Activated CD4-positive, alpha-beta T cell treated with anti-CD3 and anti-CD28 coated beads for 48 hours (primary cell): ENCODE measurements at regions not wholly inside any gene's neighbourhood (a gene's known extent, or its start where the extent isn't known, plus 50 kb on each side); places are given as distances from the start of the nearest gene placed in this dataset.

Experiments used
- DNase-seq: peaks from one replicate; pipeline ENCODE4 v3.0.0-alpha.2; 2020

DNA sequence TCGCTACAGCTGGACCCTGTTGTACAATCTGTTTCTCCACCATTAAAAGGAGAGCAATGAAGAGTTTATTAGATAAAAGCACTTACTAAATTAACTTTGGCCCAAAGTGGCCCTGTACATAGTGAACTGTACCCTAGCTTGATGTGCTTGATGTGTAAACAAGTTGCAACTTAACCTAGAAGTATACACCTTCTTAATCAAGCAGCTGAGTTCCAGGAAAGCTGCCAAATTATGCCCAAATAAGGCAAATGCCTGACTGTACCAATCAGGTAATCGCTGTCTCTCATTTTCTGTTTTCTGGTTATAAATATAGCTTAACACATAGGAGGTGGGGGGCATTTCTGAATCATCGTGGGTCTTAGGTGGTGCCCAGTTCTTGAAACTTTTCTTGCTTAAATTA lies 704.8 kb upstream of the CBLB start:
- no peak for DNase-seq

DNA sequence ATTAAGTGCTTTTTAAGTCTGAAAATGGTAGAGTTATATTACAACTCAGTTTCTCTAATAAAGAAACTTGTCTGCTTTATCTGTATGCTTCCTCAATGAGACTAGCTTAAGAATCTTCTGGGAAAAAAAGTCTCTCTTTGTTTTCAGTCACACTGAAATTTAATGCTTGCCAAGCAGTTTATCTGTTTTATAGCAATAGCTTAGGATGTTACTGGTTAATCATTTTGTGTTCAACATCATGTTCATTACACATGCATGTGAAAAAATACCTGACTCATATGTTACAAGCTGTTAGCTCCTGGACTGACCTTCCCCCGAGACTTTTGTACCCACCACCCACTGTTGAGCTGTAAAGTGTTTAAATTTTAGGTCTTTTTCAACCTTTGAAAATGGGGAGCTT lies 706.2 kb upstream of the CBLB start:
- DNase-seq = no peak

DNA sequence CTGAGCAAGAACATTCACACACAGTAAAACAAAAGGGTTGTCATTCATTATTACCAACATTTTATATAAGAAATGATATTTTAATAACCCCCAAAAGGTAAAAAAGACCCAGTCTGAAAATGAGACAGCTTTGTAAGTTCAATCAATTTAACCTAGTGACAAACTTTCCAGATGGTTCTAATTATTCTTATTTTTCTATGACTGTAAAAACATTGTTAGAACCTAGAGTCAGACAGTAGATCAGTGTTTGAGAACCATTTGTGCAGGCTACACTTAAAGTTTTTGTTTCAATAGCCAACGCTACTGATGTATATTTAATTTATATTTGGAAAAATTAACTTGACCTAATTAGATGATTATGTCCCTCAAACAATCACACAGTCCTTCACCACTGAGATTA lies 708.4 kb upstream of the CBLB start:
- DNase-seq = no peak

DNA sequence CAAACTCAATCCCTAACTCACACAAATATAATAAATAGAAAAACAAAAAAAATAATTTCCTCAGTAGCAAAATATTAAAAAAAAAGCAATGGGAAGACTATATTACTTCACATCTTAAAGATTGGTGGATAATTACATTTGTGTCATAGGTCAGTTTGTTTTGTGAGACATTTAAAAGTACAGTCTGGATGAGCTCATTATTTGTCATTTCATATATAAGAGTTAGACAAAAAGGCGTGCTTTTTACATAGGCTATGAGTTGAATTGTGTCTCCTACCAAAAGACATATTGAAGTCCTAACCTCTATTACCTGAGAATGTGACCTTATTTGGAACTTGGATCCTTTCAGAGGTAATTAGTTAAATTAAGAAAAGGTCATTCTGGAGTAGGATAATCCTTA lies 710.1 kb upstream of the CBLB start:
- DNase-seq = no peak

DNA sequence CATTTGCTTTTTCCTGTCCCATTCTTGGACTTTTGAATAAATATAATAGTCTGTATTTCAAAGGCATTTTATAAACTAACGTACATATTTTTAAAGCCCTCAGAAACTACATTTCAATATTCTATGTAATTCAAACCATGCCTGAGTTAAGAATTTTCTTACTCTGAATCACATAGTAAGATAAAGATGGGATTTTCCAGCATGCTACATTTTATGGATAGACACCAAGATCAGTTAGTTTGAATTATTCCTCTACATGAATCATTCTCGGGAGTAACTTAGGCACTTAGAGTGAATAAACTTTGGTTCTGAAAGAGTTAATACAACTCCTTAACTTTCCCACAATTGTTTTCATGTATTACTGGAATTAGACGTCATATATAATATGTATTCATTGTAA lies 713.3 kb upstream of the CBLB start:
- DNase-seq = no peak

DNA sequence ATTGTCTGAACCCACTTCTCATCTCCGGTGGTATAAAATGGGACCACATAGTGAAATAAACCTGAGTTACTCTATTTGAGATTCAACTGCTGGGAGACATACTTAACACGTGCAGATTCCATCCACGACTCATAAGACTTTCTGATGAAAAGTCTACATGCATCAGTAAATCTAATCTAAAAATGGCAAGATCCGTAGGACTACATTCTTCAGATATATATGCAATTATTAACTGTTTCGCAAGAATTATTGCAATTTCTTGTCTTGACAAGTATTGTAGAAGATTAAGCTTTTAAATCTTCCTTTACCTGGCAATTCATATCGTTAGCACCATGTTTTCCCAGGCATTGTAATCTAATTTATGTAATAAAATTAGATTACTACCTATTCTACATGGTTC lies 718.7 kb upstream of the CBLB start:
- no peak for DNase-seq

DNA sequence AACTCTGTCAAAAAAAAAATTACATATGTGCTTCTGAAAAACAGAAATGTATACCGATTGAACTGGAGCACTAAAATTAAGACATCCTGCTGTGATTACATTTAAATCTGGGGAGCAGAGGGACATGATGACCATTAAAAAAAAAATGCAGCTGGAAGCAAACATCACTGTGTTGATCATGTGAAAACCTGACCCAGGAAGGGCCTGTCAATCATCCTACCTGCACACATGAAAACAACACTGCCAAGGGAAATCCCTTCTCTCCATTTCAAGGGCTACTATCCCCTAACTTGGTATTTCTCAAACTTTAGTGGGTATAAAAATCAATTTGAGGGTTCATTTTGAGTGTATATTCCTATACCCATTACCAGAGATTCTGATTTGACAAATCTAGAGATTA lies 719.9 kb upstream of the CBLB start:
- DNase-seq = no peak

DNA sequence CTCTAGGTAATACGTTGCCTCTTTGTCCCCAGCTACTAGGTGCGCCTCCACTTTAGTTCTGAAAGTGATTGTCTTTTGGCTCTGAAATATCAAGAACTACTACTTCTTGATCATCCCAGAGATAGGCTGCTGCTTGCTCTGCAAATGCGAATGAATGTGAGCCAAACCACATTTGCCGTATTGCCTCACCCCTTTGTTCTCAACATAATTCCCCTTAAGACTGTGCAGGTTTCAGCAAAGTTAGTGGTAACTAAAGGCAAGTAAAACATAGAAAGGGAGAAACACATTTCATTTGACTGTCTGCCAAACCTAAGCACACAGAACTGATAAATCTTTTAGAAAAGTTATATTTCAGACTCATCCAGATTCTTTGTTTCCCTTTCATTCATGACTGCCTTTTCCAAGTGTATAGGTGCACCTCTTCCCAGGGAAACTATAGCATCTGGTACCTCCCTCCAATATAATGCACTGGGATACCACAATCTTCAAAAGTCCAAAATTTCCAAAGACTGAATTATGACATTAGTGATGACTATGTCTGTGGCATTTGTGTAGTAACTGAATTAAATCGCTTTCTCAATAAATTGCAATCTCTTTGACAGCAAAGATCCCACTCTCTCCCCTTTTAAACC lies 720.6 kb upstream of the CBLB start:
- DNase-seq = peak; percentile 23

DNA sequence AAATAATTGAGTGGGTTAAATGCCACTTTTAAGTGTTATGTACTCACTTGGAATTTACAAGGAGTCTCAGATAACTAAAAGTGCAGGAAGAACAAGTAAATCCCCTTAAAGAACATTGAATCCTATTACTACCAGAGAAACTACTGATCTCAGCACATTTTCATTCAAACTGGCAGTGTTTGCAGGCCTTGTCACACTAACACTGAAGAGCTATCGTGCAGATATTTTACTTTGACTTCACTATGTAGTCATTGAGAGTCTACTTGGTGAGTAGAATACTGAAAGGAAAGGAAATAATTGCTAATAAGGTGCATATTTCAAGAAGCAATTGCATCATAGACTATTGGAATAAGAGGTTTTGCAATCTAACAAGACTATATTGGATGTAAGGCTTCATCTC lies 721.4 kb upstream of the CBLB start:
- no peak for DNase-seq

DNA sequence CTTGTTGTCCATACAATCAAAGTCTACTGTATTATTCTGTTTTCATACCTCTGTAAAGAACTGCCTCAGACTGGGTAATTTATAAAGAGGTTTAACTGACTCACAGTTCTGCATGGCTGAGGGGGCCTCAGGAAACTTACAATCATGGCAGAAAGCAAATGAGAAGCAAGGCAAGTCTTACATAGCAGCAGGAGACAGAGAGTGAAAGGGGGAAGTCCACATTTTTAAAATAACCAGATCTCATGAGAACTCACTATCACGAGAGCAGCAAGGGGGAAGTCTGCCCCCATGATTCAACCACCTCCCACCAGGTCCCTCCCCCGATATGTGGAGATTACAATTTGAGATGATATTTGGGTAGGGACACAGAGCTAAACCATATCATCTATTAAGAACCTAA lies 724.6 kb upstream of the CBLB start:
- no peak for DNase-seq

DNA sequence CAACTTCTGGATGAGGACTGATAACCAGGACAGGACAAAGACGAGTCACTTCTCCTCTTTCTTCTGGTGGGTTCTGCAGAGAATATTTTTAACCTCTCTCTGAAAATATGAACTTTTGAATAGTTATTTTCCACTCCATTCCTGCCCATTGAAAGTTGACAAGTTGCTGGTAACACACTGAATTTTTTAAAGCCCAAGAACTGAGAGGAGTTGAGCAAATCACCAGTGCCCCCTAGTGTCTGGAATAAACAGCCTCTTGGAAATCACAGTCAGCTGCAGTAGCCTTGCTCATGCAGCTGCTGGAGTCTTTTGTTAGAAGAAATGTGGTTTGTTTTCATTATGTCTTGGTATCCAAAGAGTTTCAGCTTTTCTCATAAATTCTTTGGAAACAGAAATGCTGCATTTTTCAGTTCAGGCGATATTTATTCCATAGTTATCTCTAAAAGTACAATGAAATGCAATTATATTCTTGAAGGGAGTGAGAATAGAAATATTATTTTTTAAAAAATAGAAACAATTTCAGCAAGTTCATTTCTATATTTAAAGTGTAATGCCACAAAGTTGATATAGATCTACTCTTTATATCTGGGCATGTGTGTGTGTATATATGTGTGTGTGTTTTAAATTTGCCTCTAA lies 741.0 kb upstream of the CBLB start:
- DNase-seq = peak; percentile 78

DNA sequence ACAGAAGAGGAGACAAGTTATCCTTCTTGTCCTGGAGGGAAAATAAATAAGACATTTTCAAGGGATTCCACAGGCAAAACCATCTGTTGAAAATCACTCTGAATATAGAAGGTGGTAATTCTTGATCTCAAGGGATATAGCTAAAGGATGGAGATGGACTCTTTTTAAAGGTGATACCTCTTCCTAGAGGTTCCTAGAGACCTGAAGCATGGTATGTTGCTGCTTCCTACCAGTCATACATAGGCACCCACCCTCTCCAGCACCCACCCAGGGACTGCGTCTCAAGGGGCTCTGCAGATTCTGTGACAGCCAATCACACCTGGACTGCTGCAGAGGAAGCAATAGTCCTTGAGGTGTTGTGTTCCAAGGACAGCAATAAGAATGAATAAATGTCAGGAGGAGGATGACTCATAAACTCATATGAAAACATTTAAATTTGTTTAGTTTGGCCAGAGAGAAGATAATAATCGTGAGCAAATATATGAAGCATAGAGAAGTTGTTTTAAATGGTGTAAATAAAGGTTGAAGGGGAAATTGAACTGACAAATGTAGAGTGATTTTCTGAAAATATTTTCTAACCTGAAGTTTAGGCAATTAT lies 741.6 kb upstream of the CBLB start:
- no peak for DNase-seq

DNA sequence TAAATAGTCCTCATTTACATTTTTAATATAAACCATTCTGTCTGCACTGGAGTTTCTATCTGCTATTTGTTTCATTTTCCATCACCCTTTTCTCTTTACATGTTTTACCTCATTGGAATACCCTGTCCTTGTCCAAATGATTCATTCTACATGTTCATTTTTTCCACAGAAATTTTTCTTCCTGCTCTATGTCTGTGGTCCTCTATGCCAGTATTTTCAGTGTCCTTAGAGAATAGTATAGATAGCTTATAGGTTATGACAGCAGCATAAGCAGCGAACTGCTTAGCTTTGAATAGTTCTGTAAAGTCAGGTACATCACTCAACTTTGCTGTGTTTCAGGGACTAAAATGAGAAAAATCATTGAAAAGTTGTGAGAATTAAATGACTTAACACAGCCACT lies 742.3 kb upstream of the CBLB start:
- DNase-seq = no peak

DNA sequence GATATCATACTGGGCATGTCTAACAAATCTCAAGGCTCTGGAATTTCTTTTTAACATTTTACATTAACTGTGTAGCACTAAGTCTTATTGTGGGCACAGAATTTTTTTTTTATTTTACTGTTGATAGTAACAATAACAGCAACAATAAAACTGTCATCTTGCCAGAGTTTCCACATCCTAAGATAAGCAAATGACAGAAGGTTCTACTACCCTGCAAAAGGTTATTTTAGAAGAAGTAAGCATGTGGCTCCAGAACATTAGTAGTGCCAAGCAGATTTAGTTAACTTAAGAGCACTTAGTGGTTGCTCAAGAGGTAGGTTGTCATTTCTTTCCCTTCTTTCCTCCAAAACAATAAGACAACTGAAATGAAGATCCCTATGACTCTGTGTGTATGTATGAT lies 743.0 kb upstream of the CBLB start:
- no peak for DNase-seq

DNA sequence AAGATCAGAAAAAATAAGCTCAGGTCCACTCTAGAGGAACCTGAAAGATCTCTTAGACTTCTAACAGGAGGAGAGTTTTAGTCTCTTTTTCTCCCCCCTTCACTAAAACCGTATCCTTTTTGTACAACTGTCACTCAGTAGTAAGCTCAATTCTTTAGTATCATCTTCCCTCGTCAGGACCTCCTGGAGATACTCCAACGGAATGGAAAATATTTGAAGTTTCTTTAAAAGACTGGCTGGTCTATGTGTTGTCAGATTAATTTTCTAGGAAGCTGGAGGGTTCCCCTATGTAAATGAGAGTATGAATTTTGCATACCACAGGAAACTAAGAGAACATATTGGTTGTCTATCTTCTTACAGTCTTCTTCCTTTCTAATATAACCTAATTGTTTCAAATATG lies 747.7 kb upstream of the CBLB start:
- no peak for DNase-seq

DNA sequence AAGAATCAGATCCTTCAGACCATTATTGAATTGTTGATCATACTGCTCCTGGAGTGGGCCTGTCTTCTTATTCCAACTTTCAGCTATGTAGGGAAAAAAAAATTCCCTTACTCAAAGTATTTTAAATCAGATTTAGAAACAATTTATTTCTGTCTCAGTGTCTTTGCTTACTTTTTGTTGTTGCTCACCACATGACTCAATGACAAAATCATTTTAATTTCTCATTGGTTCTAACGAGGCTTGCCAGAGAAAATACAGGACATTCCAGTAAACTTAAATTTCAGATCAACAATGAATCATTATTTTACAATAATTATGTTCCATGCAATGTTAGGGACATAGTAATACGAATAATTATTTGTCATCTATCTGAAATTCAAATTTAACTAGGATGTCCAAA lies 748.5 kb upstream of the CBLB start:
- DNase-seq = no peak

DNA sequence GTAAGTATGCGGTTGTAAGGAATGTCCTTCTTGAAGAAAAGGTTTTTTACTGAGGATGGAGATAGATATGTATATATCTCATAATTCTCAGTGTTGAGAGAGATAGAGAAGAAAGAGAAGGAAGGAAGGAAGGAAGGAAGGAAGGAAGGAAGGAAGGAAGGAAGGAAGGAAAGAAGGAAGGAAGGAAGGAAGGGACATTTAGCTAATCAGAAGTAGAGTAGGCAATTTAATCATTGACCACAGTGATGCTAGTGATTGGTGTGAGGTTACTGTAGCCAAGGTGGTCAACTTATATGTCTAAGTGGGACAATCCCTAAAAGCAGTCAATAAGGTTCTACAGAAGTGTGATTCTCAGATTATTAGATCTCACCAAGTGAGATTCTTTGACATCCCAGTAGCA lies 751.8 kb upstream of the CBLB start:
- no peak for DNase-seq

DNA sequence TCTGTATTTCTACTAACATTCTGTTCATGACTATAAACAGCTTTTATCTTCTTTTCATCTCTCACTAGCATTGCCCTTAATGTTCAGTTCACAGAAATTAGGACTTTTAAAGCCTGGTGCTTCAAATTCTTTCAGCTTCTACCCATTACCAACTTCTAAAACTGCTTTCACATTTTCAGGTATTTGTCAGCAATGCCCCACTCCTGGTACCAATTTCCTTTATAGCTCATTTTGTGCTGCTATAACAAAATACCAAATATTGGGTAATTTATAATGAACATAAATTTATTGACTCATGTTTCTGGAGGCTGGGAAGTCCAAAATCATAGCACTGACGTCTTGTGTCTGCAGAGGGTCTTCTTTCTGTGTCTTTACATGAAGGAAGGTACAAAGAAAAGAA lies 753.1 kb upstream of the CCDC54 start:
- DNase-seq = no peak

DNA sequence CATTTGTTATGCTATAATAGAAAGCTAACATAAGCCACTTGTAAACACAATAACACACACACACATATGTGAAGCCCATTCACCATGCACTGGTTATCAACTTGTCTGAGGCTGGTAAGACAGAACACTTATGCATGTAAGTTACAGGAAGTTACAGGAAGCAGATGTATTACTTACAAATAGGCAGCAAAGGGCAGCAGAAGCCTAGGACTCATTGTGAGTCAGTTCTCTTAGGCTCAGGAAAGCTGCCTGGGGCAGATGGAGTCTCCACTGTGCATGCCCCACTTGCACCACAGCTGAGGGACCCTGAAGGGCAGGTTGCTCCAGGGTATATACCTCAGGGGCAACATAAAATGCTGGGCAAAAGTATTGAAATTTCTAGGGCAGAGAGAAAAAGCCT lies 748.8 kb upstream of the CCDC54 start:
- DNase-seq = no peak

DNA sequence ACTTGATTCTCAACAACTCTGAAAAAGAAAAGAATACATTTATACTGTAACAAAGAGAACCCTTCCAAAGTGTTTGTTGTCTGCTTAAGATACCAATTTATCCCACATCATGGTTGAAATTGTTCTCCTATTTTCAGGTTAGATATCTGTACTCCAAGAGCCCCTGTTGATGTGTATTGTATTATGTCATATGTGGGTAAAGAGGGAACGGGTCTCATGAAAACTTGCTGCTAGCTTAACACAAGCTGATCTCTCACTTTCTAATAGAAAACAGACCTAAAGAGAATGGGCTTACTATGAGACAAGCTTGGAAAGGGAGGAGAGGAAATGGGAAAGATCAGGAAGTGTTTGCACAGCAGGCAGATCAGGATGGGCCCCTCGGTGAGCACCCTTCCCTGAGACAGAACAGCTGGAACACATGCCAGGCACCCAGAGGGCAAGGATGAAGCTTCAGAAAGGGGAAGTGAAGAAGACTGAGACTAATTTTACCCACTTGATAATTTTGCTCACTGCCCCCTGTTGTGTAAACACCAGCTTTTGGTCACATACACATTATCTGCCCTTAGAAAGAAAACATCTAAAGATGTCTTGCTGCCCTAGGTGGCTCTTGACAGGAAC lies 747.9 kb upstream of the CCDC54 start:
- DNase-seq = no peak

DNA sequence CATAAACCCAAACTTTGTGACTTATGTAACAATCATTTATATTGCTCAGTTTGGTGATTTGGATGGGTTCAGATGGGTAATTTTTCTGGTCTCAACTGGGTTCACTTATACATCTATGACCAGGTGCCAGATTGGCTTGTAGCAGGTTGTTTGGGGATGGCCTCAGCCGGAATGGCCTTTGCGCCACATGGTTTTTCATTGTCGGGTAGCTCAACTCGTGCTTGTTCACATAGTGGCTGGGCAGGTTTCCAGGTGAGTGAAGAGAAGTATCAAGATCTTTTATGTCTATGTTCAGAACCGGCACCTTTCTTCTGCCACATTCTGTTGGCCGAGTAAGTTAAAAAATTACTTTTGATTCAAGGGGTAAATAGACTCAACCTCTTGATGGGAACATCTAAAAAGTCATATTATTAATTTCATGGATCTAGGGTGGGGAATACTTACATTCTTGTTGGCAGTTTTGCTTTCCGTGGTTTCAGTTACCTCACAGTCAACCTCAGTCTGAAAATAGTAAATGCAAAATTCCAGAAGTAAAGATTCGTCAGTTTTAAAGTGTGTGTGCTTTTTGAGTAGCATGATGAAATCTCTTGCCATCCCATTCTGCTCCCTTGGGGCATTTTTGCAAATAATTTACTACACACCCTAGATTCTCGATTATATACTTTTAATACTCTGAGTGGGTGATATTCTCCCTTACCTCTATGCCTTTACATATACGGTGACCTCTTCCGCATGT lies 745.7 kb upstream of the CCDC54 start:
- DNase-seq = no peak

DNA sequence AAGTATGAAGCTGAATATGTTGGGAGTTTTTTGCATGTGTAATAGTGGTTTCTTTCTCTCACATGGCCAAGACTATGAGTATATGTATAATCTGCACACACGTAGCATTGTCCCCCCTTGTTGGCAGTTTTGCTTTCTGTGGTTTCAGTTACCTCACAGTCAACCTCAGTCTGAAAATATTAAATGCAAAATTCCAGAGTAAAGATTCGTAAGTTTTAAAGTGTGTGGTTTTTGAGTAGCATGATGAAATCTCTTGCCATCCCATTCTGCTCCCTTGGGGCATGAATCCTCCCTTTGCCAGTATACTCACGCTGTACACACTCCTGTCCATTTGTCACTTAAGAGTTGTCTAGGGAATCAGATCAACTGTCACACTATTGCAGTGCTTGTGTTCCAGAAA lies 742.0 kb upstream of the CCDC54 start:
- DNase-seq = no peak

DNA sequence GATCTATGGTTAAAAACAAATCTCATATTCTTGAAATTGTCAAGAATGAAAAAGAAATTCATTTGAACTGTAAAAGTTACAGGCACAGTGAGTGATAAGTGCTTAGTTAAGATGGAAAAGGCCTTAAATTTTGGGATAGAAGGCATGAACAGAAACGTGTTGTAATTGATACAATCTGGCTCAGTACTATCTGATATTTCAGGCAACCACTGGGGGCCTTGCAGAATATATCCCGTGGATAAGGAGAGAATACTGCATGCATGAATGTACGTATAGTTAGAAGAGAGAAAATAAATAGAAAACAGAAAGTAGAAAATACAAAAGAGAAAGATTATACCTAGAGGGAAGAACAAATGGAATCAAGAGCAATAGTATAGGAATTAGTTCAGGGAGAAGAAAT lies 741.4 kb upstream of the CCDC54 start:
- DNase-seq = no peak

DNA sequence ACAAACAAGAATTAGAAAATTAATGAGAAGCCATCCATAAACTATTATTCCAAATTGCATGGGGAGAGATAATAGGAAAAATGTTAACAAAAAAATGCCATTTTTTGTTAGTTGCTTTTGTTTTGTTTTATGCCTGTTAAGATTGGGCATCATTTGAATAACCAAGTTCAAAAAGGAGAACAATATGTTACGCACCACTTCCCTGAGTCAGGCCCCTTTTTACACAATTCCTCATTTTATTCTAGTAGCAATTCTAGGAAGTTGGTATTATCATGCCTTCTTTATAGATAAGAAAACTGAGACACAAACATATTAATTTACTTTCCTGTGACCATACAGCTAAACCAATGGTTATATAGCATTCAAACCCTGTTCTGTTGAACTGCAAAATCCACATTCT lies 736.9 kb upstream of the CCDC54 start:
- DNase-seq = no peak
